ENCODE measurements at regions not wholly inside any gene's neighbourhood (a gene's known extent, or its start where the extent isn't known, plus 50 kb on each side); places are given as distances from the start of the nearest gene placed in this dataset.

DNA sequence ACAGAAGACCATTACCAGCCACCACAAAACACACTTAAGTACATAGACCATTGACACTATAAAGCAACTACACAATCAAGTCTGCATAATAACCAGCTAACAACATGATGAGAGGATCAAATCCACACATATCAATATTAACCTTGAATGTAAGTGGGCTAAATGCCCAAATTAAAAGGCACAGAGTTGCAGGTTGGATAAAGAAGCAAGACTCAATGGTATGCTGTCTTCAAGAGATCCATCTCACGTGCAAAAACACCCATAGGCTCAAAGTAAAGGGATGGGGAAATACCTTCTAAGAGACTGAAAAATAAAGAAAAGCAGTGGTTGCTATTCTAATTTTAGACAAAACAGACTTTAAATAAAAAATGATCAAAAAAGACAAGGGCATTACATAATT, 113.6 kb upstream of the CD180 start:
- no peak for DNase-seq
- no peak overlapping the region for H2AFZ ChIP-seq (ENCODE audit: insufficient read depth, low read length, poor library complexity)
- peaks cover 4% of the 10 kb centered on the region for H3K79me1 ChIP-seq (ENCODE audit: low read length)

DNA sequence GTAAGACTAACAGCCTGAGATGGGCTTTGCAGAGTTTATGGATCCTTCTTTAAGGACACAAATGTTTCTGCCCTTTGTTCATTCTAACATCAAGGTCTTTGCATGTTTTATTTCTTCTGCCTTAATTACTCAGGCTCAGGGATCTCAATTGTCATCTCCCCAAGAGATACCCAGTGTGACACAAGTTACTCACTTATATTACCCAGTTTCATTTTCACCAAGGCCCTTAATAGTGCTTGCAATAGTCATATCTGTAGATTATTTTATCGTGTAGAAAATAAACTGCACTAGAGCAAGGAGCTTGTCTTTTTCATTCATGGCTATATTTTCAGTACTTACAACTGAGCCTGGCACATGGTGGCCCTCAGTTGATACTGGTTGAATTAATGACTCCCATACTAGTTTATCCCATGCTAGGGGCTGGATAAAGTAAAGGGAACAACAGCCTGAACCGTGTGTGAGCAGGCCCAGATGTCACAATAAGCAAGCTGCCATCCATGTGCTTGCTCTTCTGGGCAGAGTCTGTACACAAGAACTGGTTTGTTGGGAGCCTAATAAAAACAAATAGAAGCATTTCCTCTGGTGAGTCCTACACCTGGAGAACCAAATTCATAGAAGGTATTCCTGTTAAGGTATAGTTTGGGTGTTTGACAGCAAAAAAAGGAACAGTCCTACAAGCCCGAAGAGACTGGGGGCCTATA, 112.5 kb upstream of the CD180 start:
- Histone ChIP-seq H3K27me3 (ENCODE audit: insufficient read depth, low read length) (no peaks in the 10 kb centered on the region), H3K14ac (ENCODE audit: low read length) (no peak overlapping the region), H2AK5ac (ENCODE audit: low read length) (no peak overlapping the region), H3K36me3 (ENCODE audit: control insufficient read depth in 1 of 2, insufficient read depth in 2 of 2, low read length in 2 of 2) (no peaks in the 10 kb centered on the region), H3K18ac (ENCODE audit: low read length) (no peak overlapping the region), H3K9me3 (ENCODE audit: insufficient read depth, low read depth, low read length) (no peaks in the 10 kb centered on the region), H3K4me2 (ENCODE audit: low read length) (no peak overlapping the region), H4K8ac (ENCODE audit: low read depth, low read length) (no peak overlapping the region), H2AFZ (ENCODE audit: insufficient read depth, low read length, poor library complexity) (no peak overlapping the region), H4K12ac (ENCODE audit: low read depth, low read length) (no peak overlapping the region), H3K4ac (ENCODE audit: low read depth, low read length) (no peak overlapping the region), H3K79me1 (ENCODE audit: low read length) (peaks cover 4% of the 10 kb centered on the region), H3K27ac (ENCODE audit: low read depth, low read length) (no peak overlapping the region), H2BK5ac (ENCODE audit: low read depth, low read length, poor library complexity) (no peak overlapping the region), H4K91ac (ENCODE audit: low read depth, low read length) (no peak overlapping the region), H2BK12ac (ENCODE audit: low read length) (no peak overlapping the region), H3K4me3 (ENCODE audit: low read depth, low read length) (no peak overlapping the region), H3K4me1 (ENCODE audit: control insufficient read depth in 1 of 2, insufficient read depth in 2 of 2, low read length in 2 of 2) (peaks cover 3 to 12% of the 10 kb centered on the region in 2 experiments), H3K23ac (ENCODE audit: low read length) (no peak overlapping the region), H3K9ac (ENCODE audit: low read length) (no peak overlapping the region), H2BK120ac (ENCODE audit: insufficient read depth, low read length, poor library complexity) (no peak overlapping the region), H3K79me2 (ENCODE audit: control insufficient read depth, insufficient read depth, low read length, poor library complexity) (no peaks in the 10 kb centered on the region)
- no peak for DNase-seq
- no CpG with 5 or more reads among the region's 3 CpGs for WGBS (ENCODE audit: extremely low coverage, insufficient coverage, insufficient read length)

More for the DNA sequence above, 113.6 kb upstream of the CD180 start:
- H3K23ac ChIP-seq (ENCODE audit: low read length): no peak overlapping the region
- no peak overlapping the region for H3K18ac ChIP-seq (ENCODE audit: low read length)
- H3K4ac ChIP-seq (ENCODE audit: low read depth, low read length): no peak overlapping the region
- H2BK5ac ChIP-seq (ENCODE audit: low read depth, low read length, poor library complexity): no peak overlapping the region
- H3K4me1 ChIP-seq (ENCODE audit: control insufficient read depth in 1 of 2, insufficient read depth in 2 of 2, low read length in 2 of 2): peaks cover 3 to 12% of the 10 kb centered on the region in 2 experiments
- no peak overlapping the region for H3K27ac ChIP-seq (ENCODE audit: low read depth, low read length)
- no peak overlapping the region for H2AK5ac ChIP-seq (ENCODE audit: low read length)
- no peak overlapping the region for H2BK12ac ChIP-seq (ENCODE audit: low read length)
- H3K14ac ChIP-seq (ENCODE audit: low read length): no peak overlapping the region
- no peak overlapping the region for H4K8ac ChIP-seq (ENCODE audit: low read depth, low read length)
- H3K4me3 ChIP-seq (ENCODE audit: low read depth, low read length): no peak overlapping the region
- no peak overlapping the region for H4K12ac ChIP-seq (ENCODE audit: low read depth, low read length)
- H3K9me3 ChIP-seq (ENCODE audit: insufficient read depth, low read depth, low read length): no peaks in the 10 kb centered on the region
- H3K9ac ChIP-seq (ENCODE audit: low read length): no peak overlapping the region
- no peak overlapping the region for H2BK120ac ChIP-seq (ENCODE audit: insufficient read depth, low read length, poor library complexity)
- no peak overlapping the region for H4K91ac ChIP-seq (ENCODE audit: low read depth, low read length)
- H3K27me3 ChIP-seq (ENCODE audit: insufficient read depth, low read length): no peaks in the 10 kb centered on the region
- no peak overlapping the region for H3K4me2 ChIP-seq (ENCODE audit: low read length)
- no CpG with 5 or more reads among the region's 1 CpG for WGBS (ENCODE audit: extremely low coverage, insufficient coverage, insufficient read length)
- H3K36me3 ChIP-seq (ENCODE audit: control insufficient read depth in 1 of 2, insufficient read depth in 2 of 2, low read length in 2 of 2): no peaks in the 10 kb centered on the region
- H3K79me2 ChIP-seq (ENCODE audit: control insufficient read depth, insufficient read depth, low read length, poor library complexity): no peaks in the 10 kb centered on the region

DNA sequence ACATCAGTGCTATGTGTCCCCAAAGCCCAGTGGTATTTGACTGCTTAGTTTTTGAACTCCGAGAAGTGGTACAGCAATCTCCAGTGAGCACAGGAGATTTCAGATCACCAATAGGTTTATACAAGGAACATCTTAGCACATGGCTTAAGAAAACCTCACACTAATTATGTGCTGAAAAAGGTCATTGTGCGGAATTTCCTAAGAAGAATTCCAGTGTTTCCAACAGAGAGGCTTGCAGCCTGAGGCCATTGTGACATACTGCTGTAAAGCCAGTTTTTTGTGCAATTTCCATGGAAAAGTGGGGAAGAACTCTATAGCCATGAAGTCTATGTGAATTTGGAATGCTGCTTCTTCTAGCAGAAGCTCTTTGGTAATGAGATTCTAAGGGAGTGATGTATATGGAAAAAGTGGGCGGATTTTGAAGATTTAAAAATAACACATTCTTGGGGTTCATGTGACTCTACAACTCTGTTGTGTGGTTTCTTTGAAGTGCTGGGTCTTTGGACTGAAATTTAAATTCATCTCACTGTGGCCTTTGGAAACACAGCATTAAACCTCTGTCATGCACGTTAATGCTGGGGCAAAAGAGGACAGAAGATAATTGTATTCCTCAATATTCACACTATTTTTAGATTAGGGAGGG, 110.5 kb upstream of the CD180 start:
- Histone ChIP-seq H3K27me3 (ENCODE audit: insufficient read depth, low read length) (no peaks in the 10 kb centered on the region), H4K8ac (ENCODE audit: low read depth, low read length) (no peak overlapping the region), H3K79me1 (ENCODE audit: low read length) (peaks cover 4% of the 10 kb centered on the region), H3K4me2 (ENCODE audit: low read length) (no peak overlapping the region), H2BK120ac (ENCODE audit: insufficient read depth, low read length, poor library complexity) (no peak overlapping the region), H3K4me1 (ENCODE audit: control insufficient read depth in 1 of 2, insufficient read depth in 2 of 2, low read length in 2 of 2) (peaks cover 6 to 12% of the 10 kb centered on the region in 2 experiments), H3K4me3 (ENCODE audit: low read depth, low read length) (no peak overlapping the region), H3K9me3 (ENCODE audit: insufficient read depth, low read depth, low read length) (no peaks in the 10 kb centered on the region), H4K12ac (ENCODE audit: low read depth, low read length) (no peak overlapping the region), H4K91ac (ENCODE audit: low read depth, low read length) (no peak overlapping the region), H3K79me2 (ENCODE audit: control insufficient read depth, insufficient read depth, low read length, poor library complexity) (no peaks in the 10 kb centered on the region), H3K36me3 (ENCODE audit: control insufficient read depth in 1 of 2, insufficient read depth in 2 of 2, low read length in 2 of 2) (no peaks in the 10 kb centered on the region), H2AFZ (ENCODE audit: insufficient read depth, low read length, poor library complexity) (no peak overlapping the region), H3K18ac (ENCODE audit: low read length) (no peak overlapping the region), H3K4ac (ENCODE audit: low read depth, low read length) (no peak overlapping the region), H2BK12ac (ENCODE audit: low read length) (no peak overlapping the region), H2BK5ac (ENCODE audit: low read depth, low read length, poor library complexity) (no peak overlapping the region), H3K23ac (ENCODE audit: low read length) (no peak overlapping the region), H3K14ac (ENCODE audit: low read length) (no peak overlapping the region), H2AK5ac (ENCODE audit: low read length) (no peak overlapping the region), H3K27ac (ENCODE audit: low read depth, low read length) (peak overlapping the region; percentile 45), H3K9ac (ENCODE audit: low read length) (no peak overlapping the region)
- peak; percentile 86 to 96 for DNase-seq
- WGBS (ENCODE audit: extremely low coverage, insufficient coverage, insufficient read length): no CpG with 5 or more reads among the region's 4 CpGs

- H4K91ac ChIP-seq (ENCODE audit: low read depth, low read length): peak overlapping the region; percentile 3
- H3K36me3 ChIP-seq (ENCODE audit: control insufficient read depth in 1 of 2, insufficient read depth in 2 of 2, low read length in 2 of 2): no peaks in the 10 kb centered on the region
- H3K18ac ChIP-seq (ENCODE audit: low read length): no peak overlapping the region
- H3K27ac ChIP-seq (ENCODE audit: low read depth, low read length): peak overlapping the region; percentile 45
- H2BK5ac ChIP-seq (ENCODE audit: low read depth, low read length, poor library complexity): no peak overlapping the region
- no peak overlapping the region for H3K23ac ChIP-seq (ENCODE audit: low read length)
- H3K79me1 ChIP-seq (ENCODE audit: low read length): peaks cover 4% of the 10 kb centered on the region
- no peak overlapping the region for H2AK5ac ChIP-seq (ENCODE audit: low read length)
- no peak for DNase-seq
- H3K4me1 ChIP-seq (ENCODE audit: control insufficient read depth in 1 of 2, insufficient read depth in 2 of 2, low read length in 2 of 2): peaks cover 8 to 12% of the 10 kb centered on the region in 2 experiments
- no peak overlapping the region for H3K4me3 ChIP-seq (ENCODE audit: low read depth, low read length)
- H2AFZ ChIP-seq (ENCODE audit: insufficient read depth, low read length, poor library complexity): no peak overlapping the region
- H3K4ac ChIP-seq (ENCODE audit: low read depth, low read length): no peak overlapping the region
- no peak overlapping the region for H4K8ac ChIP-seq (ENCODE audit: low read depth, low read length)
- no peak overlapping the region for H3K4me2 ChIP-seq (ENCODE audit: low read length)
- H2BK120ac ChIP-seq (ENCODE audit: insufficient read depth, low read length, poor library complexity): no peak overlapping the region
- no peak overlapping the region for H4K12ac ChIP-seq (ENCODE audit: low read depth, low read length)
- peak overlapping the region; percentile 16 for H2BK12ac ChIP-seq (ENCODE audit: low read length)
- WGBS (ENCODE audit: extremely low coverage, insufficient coverage, insufficient read length): no CpG with 5 or more reads among the region's 9 CpGs
- H3K79me2 ChIP-seq (ENCODE audit: control insufficient read depth, insufficient read depth, low read length, poor library complexity): no peaks in the 10 kb centered on the region
- no peaks in the 10 kb centered on the region for H3K9me3 ChIP-seq (ENCODE audit: insufficient read depth, low read depth, low read length)
- no peak overlapping the region for H3K14ac ChIP-seq (ENCODE audit: low read length)
- no peak overlapping the region for H3K9ac ChIP-seq (ENCODE audit: low read length)
- H3K27me3 ChIP-seq (ENCODE audit: insufficient read depth, low read length): no peaks in the 10 kb centered on the region
Measured at GRCh38 chr5:67305913-67306710, 109.5 kb upstream of the CD180 start.
